ENCODE measurements at regions not wholly inside any gene's neighbourhood (a gene's known extent, or its start where the extent isn't known, plus 50 kb on each side); places are given as distances from the start of the nearest gene placed in this dataset.
A peak's percentile ranks its signal among the peaks of the same experiment; 100 is the strongest.

DNA sequence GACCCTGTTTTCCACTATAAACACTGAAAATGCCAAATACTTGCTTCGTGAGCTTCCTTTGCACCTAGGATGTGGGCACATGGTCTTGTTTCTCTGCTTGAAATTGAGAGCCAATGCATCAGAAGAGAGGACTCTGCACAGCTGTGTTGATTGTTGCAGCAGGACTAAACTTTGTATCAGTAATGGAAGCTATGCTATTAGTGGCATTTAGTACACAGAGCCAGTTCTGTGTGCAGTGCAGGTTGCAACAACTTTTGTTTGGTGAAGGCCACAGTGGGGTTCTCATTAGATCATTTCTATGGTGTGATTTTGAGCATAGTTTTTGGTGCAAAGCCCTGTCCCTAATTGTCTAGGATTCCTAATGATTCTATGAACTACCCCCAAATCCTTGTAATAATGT lies 54.4 kb upstream of the ANKRD17 start:
- ATAC-seq (no peak), DNase-seq (ENCODE audit: low read depth in 1 of 2, low spot score in 1 of 2) (no peak), FAIRE-seq (no peak)
- no peak overlapping the region for H3K4me2 ChIP-seq
- peaks cover 5% of the 10 kb centered on the region; the same call in 2 of the 3 replicates for H3K4me1 ChIP-seq
- POLR2A ChIA-PET, result interaction anchor here (0.9 kb wide), 1 partner anchor 54 kb away, joined by 3 read pairs; no protein-coding TSS in a partner anchor
- CTCF ChIA-PET, result interaction anchor here (0.6 to 1.5 kb wide), 5 partner anchors 11 to 452 kb away, joined by 3 to 4 read pairs (median 3); no protein-coding TSS in a partner anchor
- no peak for TF ChIP-seq PHF8 (IDR thresholded peaks at IDR 0.05; ENCODE audit: borderline replicate concordance, low read depth)
- TF ChIP-seq NPAS2 (CRISPR knock-in tag; IDR thresholded peaks at IDR 0.05; ENCODE audit: borderline replicate concordance), result no peak
- TF ChIP-seq EHMT2 (IDR thresholded peaks at IDR 0.05; ENCODE audit: low read depth), result no peak
- TF ChIP-seq NFE2L2 (conservative IDR thresholded peaks at IDR 0.05; ENCODE audit: low read length), result no peak
- TF ChIP-seq JUNB (IDR thresholded peaks at IDR 0.05), result no peak
- no peak for TF ChIP-seq FOSL2 (IDR thresholded peaks at IDR 0.05)
- TF ChIP-seq FOSL2 (CRISPR knock-in tag; IDR thresholded peaks at IDR 0.05), result no peak
- no peak for TF ChIP-seq HOXB13 (CRISPR knock-in tag; IDR thresholded peaks at IDR 0.05; ENCODE audit: low read depth)
- TF ChIP-seq GATA3 (IDR thresholded peaks at IDR 0.05; ENCODE audit: borderline replicate concordance), result no peak
- TF ChIP-seq MAZ (IDR thresholded peaks at IDR 0.05; ENCODE audit: borderline replicate concordance, low read depth, low read length), result no peak
- no peak for TF ChIP-seq TFCP2L1 (CRISPR knock-in tag; IDR thresholded peaks at IDR 0.05)
- no peaks in the 10 kb centered on the region for H3K9me3 ChIP-seq
- H3K4me3 ChIP-seq, result no peak overlapping the region
- H3K27ac ChIP-seq, result no peak overlapping the region
- 90% methylated on average over 1 of the region's 1 CpG for WGBS (ENCODE audit: missing lambda C conversion rate)

- ATAC-seq (peak in 1 of 2 experiments; percentile 65; a peak in 2 of 6 replicates), DNase-seq (ENCODE audit: low read depth in 1 of 2, low spot score in 1 of 2) (peak in 1 of 2 experiments; percentile 34), FAIRE-seq (no peak)
- Histone ChIP-seq H3K4me2 (peak overlapping the region; percentile 28; the same call in 1 of the 3 replicates), H3K27ac (no peak overlapping the region), H3K4me3 (no peak overlapping the region), H3K9me3 (no peaks in the 10 kb centered on the region), H3K4me1 (peaks cover 5% of the 10 kb centered on the region; the same call in 2 of the 3 replicates)
- TF ChIP-seq CTCF (IDR thresholded peaks at IDR 0.05) (peak; percentile 47), SMC3 (IDR thresholded peaks at IDR 0.05) (peak; percentile 48), RAD21 (conservative IDR thresholded peaks at IDR 0.05 in 1 of 2, IDR thresholded peaks at IDR 0.05 in 1 of 2) (peak; percentile 50 to 63), SREBF2 (IDR thresholded peaks at IDR 0.05) (no peak)
- TF ChIP-seq, protein P1, sequence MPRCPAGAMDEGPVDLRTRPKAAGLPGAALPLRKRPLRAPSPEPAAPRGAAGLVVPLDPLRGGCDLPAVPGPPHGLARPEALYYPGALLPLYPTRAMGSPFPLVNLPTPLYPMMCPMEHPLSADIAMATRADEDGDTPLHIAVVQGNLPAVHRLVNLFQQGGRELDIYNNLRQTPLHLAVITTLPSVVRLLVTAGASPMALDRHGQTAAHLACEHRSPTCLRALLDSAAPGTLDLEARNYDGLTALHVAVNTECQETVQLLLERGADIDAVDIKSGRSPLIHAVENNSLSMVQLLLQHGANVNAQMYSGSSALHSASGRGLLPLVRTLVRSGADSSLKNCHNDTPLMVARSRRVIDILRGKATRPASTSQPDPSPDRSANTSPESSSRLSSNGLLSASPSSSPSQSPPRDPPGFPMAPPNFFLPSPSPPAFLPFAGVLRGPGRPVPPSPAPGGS (IDR thresholded peaks at IDR 0.05), result no peak
- ChIA-PET CTCF (interaction anchor here (1.0 to 1.5 kb wide), 5 partner anchors 22 to 342 kb away, joined by 3 to 5 read pairs (median 3); no protein-coding TSS in a partner anchor), POLR2A (no interaction called here)
Observed at GRCh38 chr4:73311428-73311827, 52.8 kb upstream of the ANKRD17 start.

- Histone ChIP-seq H3K4me1 (peaks cover 5% of the 10 kb centered on the region; the same call in 2 of the 3 replicates), H3K27ac (no peak overlapping the region), H3K4me2 (peak overlapping the region; percentile 6; the same call in 1 of the 3 replicates), H3K4me3 (no peak overlapping the region), H3K9me3 (no peaks in the 10 kb centered on the region)
- DNase-seq (ENCODE audit: low read depth in 1 of 2, low spot score in 1 of 2) (no peak), ATAC-seq (no peak), FAIRE-seq (no peak)
- 36% methylated on average over 3 of the region's 3 CpGs for WGBS (ENCODE audit: missing lambda C conversion rate)
- no peak for TF ChIP-seq HOXB5 (CRISPR knock-in tag; IDR thresholded peaks at IDR 0.05)
- no peak for TF ChIP-seq FOSL2 (IDR thresholded peaks at IDR 0.05)
- peak; percentile 44; the same call in 1 of the 2 replicates for TF ChIP-seq FOSL2 (CRISPR knock-in tag; IDR thresholded peaks at IDR 0.05)
- ChIA-PET POLR2A (interaction anchor here (0.9 kb wide), 1 partner anchor 50 kb away, joined by 4 read pairs; no protein-coding TSS in a partner anchor), CTCF (interaction anchor here (1.0 to 1.7 kb wide), 8 partner anchors 10 to 343 kb away, joined by 3 to 6 read pairs (median 4); partner anchors contain the start of gene ANKRD17)
Observed at GRCh38 chr4:73309211-73309610, 50.6 kb upstream of the ANKRD17 start.

Data from A549 (cell line).